HG03571 (cell line): ENCODE measurements at regions not wholly inside any gene's neighbourhood (a gene's known extent, or its start where the extent isn't known, plus 50 kb on each side); places are given as distances from the start of the nearest gene placed in this dataset.

Experiments used
- ATAC-seq: cut with Tn5 transposase; IDR thresholded peaks from one replicate; pipeline ENCODE4 v1.9.1; 2021; ENCODE audit not compliant: unreplicated experiment

GRCh38 chr1:164228928-164229327 is 330.1 kb upstream of the PBX1 start:
- ATAC-seq: no peak

DNA sequence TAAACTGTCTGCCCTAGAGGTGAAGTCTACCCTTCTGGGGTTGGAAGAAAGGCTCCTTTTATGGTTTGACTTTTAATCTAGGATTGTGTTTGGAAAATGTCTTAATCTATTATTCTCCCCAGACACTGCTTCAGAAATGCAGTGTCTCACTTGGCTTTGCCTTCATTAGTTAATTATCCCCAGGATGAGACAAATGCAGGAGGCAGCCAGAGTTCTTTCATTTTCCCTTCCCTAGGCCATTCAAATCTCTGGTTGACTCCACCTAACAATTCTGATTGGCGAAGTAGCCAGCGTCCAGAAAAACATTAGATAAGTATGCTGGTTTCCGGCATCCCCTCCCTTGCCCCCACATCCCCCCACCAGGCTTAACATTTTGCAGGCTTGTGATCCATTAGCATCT is 325.8 kb upstream of the PBX1 start:
- ATAC-seq: no peak

DNA sequence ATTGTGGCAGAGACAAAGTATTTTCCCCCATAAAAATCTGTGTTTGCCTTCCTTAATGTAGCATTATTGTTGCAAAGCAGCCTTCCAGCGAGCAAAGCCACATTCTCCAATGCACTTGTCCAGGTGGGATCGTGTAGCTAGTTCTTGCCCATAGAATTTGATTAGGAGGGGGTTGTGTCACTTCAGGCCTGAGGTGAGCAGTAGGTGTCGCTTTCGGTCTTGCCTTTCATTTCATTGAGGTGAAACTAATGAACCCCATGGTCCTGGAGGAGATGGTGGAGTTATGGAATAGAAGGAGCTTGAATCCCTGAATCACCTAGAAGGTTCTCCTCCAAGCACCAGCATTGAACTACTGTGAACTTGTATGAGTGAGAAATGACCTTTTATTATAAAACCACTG is 318.9 kb upstream of the PBX1 start:
- ATAC-seq: no peak

GRCh38 chr1:164250365-164250764 is 308.6 kb upstream of the PBX1 start:
- ATAC-seq: no peak

- no peak for ATAC-seq
Observed at GRCh38 chr1:164256456-164256855, 302.5 kb upstream of the PBX1 start.

GRCh38 chr1:164261691-164262240 is 297.2 kb upstream of the PBX1 start:
- no peak for ATAC-seq

GRCh38 chr1:164263540-164263939 is 295.4 kb upstream of the PBX1 start:
- no peak for ATAC-seq

DNA sequence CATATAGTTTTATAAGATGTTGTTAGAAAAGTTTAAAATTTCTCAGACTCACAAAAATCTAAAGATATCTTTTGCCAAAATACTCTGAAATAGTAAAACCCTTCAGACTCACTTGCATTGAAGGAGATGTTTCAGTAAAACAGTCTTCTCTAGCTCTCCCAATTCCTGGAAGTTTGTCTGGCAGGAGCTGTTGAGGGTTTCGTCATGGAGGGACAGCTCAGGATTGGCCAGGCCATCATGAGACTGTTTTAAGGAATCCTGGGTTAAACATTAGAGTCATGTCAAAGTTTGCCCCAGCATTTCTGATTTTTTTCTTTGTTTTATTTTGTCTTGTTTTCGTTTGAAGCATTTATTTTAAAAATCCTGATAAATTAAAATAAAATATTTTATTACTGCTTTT is 293.8 kb upstream of the PBX1 start:
- ATAC-seq: no peak

DNA sequence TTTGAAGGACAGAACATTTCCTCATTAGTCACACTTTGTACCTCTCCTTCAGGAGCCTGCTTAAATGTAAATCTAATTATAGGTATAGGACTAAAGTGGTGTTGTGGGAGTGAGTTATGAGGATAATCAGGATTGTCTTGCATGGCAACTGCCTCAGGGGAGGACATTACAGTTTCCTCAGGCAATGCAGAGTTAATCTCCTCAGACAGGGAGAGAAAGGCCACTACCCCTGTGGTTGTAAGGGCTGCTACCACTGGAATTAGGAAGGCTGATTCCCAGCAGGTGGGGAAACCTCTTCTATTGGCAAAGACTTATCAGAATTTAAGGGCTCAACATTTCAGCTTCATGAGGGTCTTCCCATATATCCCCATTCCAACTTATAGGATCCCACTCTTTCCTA is 286.8 kb upstream of the PBX1 start:
- ATAC-seq: no peak

GRCh38 chr1:164296172-164296571 is 262.8 kb upstream of the PBX1 start:
- ATAC-seq: no peak

DNA sequence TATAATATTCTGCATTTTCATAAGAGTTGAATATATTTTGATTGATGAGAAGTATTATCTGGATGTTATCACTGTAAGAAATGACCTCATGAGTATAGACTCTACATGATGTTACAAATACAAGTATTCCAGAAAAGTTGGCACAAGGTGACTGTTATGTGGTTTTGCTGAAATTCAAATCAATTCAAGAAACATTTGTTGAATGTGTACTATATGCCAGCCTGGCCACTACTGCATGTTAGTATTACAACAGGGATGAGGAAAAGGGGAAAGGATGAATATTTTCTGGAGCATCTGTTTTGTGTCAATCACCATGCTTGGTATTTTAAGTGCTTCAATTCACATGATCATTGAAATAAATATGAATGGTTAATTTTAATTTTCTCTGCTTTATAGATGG is 250.9 kb upstream of the PBX1 start:
- no peak for ATAC-seq

GRCh38 chr1:164310166-164310565 is 248.8 kb upstream of the PBX1 start:
- ATAC-seq: no peak

- no peak for ATAC-seq
Observed at GRCh38 chr1:164311377-164311776, 247.6 kb upstream of the PBX1 start.

DNA sequence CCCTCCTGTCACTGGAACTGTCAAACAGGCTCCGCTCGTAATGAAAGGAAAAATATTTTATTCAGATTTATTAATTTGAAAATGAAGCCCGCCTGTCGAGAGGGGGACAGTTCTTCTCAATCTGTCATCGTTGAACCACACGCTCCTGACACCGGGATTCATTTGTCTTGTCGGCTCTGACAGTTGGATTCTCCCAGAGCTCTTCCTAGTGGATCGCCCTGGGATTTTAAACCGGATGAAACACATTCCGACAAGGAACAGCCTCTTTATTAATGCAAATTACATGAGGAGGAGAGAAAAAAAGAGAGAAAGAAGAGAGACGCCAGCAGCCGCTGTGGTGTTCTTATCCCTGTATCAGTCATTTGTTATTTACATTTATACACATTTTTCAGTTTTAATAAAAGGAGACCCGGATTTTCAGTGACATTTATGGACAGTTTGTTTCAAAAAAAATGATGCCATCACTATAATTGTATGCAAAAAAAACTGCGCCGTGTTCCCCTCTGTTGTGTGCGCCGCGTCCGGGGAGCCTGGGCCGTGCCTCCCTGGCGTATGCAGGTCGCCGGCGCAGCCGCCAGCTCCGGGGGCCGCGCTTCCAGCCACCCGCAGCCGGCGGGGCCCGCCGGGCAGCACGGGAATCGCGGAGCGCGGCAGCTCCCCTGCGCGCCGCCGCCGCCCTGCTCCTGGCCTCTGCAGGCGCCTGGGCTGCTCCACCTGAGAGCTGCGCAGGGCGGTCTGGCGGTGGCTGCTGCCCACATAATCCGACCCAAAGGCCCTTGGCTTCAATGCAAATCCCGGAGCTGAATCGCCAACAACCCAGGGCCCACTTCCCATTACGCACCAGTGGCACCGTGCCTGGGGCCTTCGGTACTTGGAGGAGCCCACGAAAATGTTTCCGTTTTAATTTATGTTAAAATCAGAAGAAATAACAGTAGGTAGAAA is 237.9 kb upstream of the PBX1 start:
- no peak for ATAC-seq

GRCh38 chr1:164325786-164326185 is 233.2 kb upstream of the PBX1 start:
- no peak for ATAC-seq

GRCh38 chr1:164333387-164333786 is 225.6 kb upstream of the PBX1 start:
- no peak for ATAC-seq

DNA sequence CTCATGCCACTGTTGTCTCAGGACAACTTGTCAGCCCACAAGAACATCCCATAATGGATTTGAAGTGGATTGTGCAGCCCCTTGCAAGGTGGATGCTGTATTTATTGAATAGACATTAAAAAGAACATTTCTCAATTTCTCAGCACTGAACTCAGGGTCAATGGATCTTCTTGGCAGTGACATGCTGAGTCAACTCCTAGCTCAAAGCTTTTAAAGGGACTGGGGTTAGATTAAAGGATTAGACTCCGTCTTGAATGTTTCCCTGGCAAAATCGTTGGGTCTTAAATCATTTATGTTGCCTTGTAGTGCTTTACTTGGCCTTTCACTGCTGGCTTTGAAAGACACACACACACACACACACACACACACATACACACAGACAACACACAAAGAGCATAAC is 221.6 kb upstream of the PBX1 start:
- no peak for ATAC-seq

- no peak for ATAC-seq
Observed at GRCh38 chr1:164337885-164338284, 221.1 kb upstream of the PBX1 start.

GRCh38 chr1:164343189-164343588 is 215.8 kb upstream of the PBX1 start:
- ATAC-seq: no peak

DNA sequence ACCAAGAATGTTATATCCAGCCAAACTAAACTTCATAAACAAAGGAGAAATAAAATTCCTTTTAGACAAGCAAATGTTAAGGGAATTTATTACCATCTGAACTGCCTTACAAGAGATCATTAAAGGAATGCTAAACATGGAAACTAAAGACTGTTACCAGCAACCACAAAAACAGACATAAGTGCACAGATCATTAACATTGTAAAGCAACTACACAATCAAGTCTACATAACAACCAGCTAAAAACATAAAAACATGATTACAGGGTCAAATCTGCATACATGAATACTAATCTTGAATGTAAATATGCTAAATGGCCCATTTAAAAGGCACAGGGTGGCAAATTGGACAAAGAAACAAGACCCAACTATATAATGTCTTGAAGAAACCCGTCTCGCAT is 211.0 kb upstream of the PBX1 start:
- ATAC-seq: no peak

- no peak for ATAC-seq
Observed at GRCh38 chr1:164356511-164356910, 202.5 kb upstream of the PBX1 start.

DNA sequence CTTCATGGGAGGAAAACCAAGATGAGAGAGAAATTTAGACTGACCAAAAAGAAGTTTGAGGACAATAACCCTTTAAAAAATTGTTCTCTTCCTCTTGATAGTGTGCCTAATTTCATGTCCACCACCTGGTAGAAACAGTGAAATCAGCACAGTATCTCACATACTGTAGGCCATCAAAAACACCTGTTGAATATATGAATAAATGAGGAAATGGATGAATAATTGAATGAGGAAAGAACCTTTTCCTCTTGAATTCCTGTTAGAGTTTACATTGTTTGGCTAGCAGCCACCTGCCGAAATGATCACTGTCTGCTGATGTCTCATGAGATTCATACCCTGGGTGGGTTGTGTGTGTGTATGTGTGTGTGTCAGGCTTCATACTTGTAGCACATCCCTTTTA is 198.7 kb upstream of the PBX1 start:
- no peak for ATAC-seq

GRCh38 chr1:164361927-164362326 is 197.1 kb upstream of the PBX1 start:
- ATAC-seq: no peak
